ENCODE measurements at regions not wholly inside any gene's neighbourhood (a gene's known extent, or its start where the extent isn't known, plus 50 kb on each side); places are given as distances from the start of the nearest gene placed in this dataset.

DNA sequence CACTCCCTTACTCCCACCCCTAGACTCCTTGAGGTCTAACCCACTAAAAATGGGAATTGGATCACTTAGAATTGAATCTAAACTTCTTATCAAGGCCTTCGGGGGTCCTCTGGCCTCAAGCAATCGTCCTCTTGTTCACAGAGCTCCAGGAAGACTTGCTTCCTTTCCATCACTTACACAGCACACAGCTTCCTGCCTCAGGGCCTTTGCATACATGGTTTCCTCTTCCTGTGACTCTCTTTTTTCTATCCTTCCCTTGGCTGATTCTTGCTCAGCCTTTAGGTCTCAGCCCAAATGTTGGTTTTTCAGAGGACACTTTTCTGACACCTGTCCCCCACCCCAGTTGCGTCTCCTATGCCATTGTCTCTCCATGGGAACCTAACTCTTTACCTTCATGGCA is 50.0 kb upstream of the ALDH1B1 start:
- H3K4me1 ChIP-seq (ENCODE audit: insufficient read depth, low read length, poor library complexity, severe bottlenecking), result no peaks in the 10 kb centered on the region
- no peaks in the 10 kb centered on the region for H3K36me3 ChIP-seq (ENCODE audit: insufficient read depth, low read length)

GRCh38 chr9:38342096-38342495 is 50.4 kb upstream of the ALDH1B1 start:
- no peak overlapping the region for H3K9ac ChIP-seq (ENCODE audit: low read depth, low read length, poor library complexity, severe bottlenecking)
- no peaks in the 10 kb centered on the region for H4K20me1 ChIP-seq (ENCODE audit: insufficient read depth, low read length, poor library complexity, severe bottlenecking)
- H3K9me3 ChIP-seq (ENCODE audit: insufficient read depth, low read depth, low read length), result no peaks in the 10 kb centered on the region
- H3K9me2 ChIP-seq (replicated peaks; ENCODE audit: low read depth, low read length), result no peaks in the 10 kb centered on the region
- H3K4me2 ChIP-seq (ENCODE audit: low read depth, low read length, poor library complexity, severe bottlenecking), result no peak overlapping the region
- H3K27me3 ChIP-seq (ENCODE audit: insufficient read depth, low read length, poor library complexity, severe bottlenecking), result no peaks in the 10 kb centered on the region
- no peak overlapping the region for H3K4me3 ChIP-seq (ENCODE audit: low read length, poor library complexity, severe bottlenecking)
- no peak overlapping the region for H2AFZ ChIP-seq (ENCODE audit: low read length)
- no peaks in the 10 kb centered on the region for H3K4me1 ChIP-seq (ENCODE audit: insufficient read depth, low read length, poor library complexity, severe bottlenecking)
- H3F3A ChIP-seq (ENCODE audit: low read depth), result no peaks in the 10 kb centered on the region
- TF ChIP-seq, protein P1, sequence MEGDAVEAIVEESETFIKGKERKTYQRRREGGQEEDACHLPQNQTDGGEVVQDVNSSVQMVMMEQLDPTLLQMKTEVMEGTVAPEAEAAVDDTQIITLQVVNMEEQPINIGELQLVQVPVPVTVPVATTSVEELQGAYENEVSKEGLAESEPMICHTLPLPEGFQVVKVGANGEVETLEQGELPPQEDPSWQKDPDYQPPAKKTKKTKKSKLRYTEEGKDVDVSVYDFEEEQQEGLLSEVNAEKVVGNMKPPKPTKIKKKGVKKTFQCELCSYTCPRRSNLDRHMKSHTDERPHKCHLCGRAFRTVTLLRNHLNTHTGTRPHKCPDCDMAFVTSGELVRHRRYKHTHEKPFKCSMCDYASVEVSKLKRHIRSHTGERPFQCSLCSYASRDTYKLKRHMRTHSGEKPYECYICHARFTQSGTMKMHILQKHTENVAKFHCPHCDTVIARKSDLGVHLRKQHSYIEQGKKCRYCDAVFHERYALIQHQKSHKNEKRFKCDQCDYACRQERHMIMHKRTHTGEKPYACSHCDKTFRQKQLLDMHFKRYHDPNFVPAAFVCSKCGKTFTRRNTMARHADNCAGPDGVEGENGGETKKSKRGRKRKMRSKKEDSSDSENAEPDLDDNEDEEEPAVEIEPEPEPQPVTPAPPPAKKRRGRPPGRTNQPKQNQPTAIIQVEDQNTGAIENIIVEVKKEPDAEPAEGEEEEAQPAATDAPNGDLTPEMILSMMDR (conservative IDR thresholded peaks at IDR 0.05; ENCODE audit: low read length), result no peak
- TF ChIP-seq EZH2phosphoT487 (IDR thresholded peaks at IDR 0.05; ENCODE audit: borderline replicate concordance), result no peak
- no peaks in the 10 kb centered on the region for H3K36me3 ChIP-seq (ENCODE audit: insufficient read depth, low read length)
- H3K79me2 ChIP-seq (ENCODE audit: insufficient read depth, low read length), result no peaks in the 10 kb centered on the region

More for the DNA sequence above, 50.0 kb upstream of the ALDH1B1 start:
- H3K9ac ChIP-seq (ENCODE audit: low read depth, low read length, poor library complexity, severe bottlenecking), result no peak overlapping the region
- H3K4me2 ChIP-seq (ENCODE audit: low read depth, low read length, poor library complexity, severe bottlenecking), result no peak overlapping the region
- H3K79me2 ChIP-seq (ENCODE audit: insufficient read depth, low read length), result no peaks in the 10 kb centered on the region
- no peaks in the 10 kb centered on the region for H3F3A ChIP-seq (ENCODE audit: low read depth)
- no peaks in the 10 kb centered on the region for H4K20me1 ChIP-seq (ENCODE audit: insufficient read depth, low read length, poor library complexity, severe bottlenecking)
- no peaks in the 10 kb centered on the region for H3K27me3 ChIP-seq (ENCODE audit: insufficient read depth, low read length, poor library complexity, severe bottlenecking)
- no peak overlapping the region for H3K4me3 ChIP-seq (ENCODE audit: low read length, poor library complexity, severe bottlenecking)
- no peak overlapping the region for H2AFZ ChIP-seq (ENCODE audit: low read length)
- TF ChIP-seq EZH2phosphoT487 (IDR thresholded peaks at IDR 0.05; ENCODE audit: borderline replicate concordance), result no peak
- H3K9me2 ChIP-seq (replicated peaks; ENCODE audit: low read depth, low read length), result no peaks in the 10 kb centered on the region
- H3K9me3 ChIP-seq (ENCODE audit: insufficient read depth, low read depth, low read length), result no peaks in the 10 kb centered on the region

DNA sequence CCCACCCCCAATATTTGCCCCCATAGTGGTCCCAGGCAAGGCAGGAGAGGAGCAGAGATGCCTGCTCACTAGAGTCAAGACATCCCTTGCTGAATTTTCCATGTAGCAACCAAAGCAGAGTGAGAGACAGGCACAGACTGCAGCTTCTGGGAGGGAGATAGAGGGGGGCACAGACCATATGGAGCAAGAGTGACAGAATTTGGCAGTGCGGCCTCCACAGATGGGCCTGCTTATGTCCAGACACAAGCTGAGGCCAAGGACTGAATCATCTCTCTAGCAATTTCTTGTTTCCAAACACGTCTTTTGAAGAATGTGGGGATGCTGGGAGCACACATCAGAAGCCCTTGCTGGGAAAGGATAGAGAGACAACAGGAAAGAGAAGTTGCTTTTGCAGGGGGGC is 53.0 kb upstream of the ALDH1B1 start:
- no peaks in the 10 kb centered on the region for H3K36me3 ChIP-seq (ENCODE audit: insufficient read depth, low read length)
- H3K4me1 ChIP-seq (ENCODE audit: insufficient read depth, low read length, poor library complexity, severe bottlenecking), result no peaks in the 10 kb centered on the region
- H3K9ac ChIP-seq (ENCODE audit: low read depth, low read length, poor library complexity, severe bottlenecking), result no peak overlapping the region
- no peaks in the 10 kb centered on the region for H3K79me2 ChIP-seq (ENCODE audit: insufficient read depth, low read length)
- no peaks in the 10 kb centered on the region for H3F3A ChIP-seq (ENCODE audit: low read depth)
- H3K4me3 ChIP-seq (ENCODE audit: low read length, poor library complexity, severe bottlenecking), result no peak overlapping the region
- H3K27me3 ChIP-seq (ENCODE audit: insufficient read depth, low read length, poor library complexity, severe bottlenecking), result no peaks in the 10 kb centered on the region
- H4K20me1 ChIP-seq (ENCODE audit: insufficient read depth, low read length, poor library complexity, severe bottlenecking), result no peaks in the 10 kb centered on the region
- H3K4me2 ChIP-seq (ENCODE audit: low read depth, low read length, poor library complexity, severe bottlenecking), result no peak overlapping the region
- H3K9me3 ChIP-seq (ENCODE audit: insufficient read depth, low read depth, low read length), result no peaks in the 10 kb centered on the region
- TF ChIP-seq EZH2phosphoT487 (IDR thresholded peaks at IDR 0.05; ENCODE audit: borderline replicate concordance), result no peak
- TF ChIP-seq, protein P1 (conservative IDR thresholded peaks at IDR 0.05; ENCODE audit: low read length), result no peak
- H3K9me2 ChIP-seq (replicated peaks; ENCODE audit: low read depth, low read length), result no peaks in the 10 kb centered on the region
- no peak overlapping the region for H2AFZ ChIP-seq (ENCODE audit: low read length)

- H3K4me1 ChIP-seq (ENCODE audit: insufficient read depth, low read length, poor library complexity, severe bottlenecking), result no peaks in the 10 kb centered on the region
- no peak overlapping the region for H2AFZ ChIP-seq (ENCODE audit: low read length)
- H3F3A ChIP-seq (ENCODE audit: low read depth), result no peaks in the 10 kb centered on the region
- TF ChIP-seq, protein P1 (conservative IDR thresholded peaks at IDR 0.05; ENCODE audit: low read length), result no peak
- TF ChIP-seq EZH2phosphoT487 (IDR thresholded peaks at IDR 0.05; ENCODE audit: borderline replicate concordance), result no peak
- no peaks in the 10 kb centered on the region for H3K9me3 ChIP-seq (ENCODE audit: insufficient read depth, low read depth, low read length)
- no peaks in the 10 kb centered on the region for H3K79me2 ChIP-seq (ENCODE audit: insufficient read depth, low read length)
- no peak overlapping the region for H3K9ac ChIP-seq (ENCODE audit: low read depth, low read length, poor library complexity, severe bottlenecking)
- H3K36me3 ChIP-seq (ENCODE audit: insufficient read depth, low read length), result no peaks in the 10 kb centered on the region
- no peaks in the 10 kb centered on the region for H4K20me1 ChIP-seq (ENCODE audit: insufficient read depth, low read length, poor library complexity, severe bottlenecking)
- no peak overlapping the region for H3K4me2 ChIP-seq (ENCODE audit: low read depth, low read length, poor library complexity, severe bottlenecking)
- no peak overlapping the region for H3K4me3 ChIP-seq (ENCODE audit: low read length, poor library complexity, severe bottlenecking)
- no peaks in the 10 kb centered on the region for H3K9me2 ChIP-seq (replicated peaks; ENCODE audit: low read depth, low read length)
- no peaks in the 10 kb centered on the region for H3K27me3 ChIP-seq (ENCODE audit: insufficient read depth, low read length, poor library complexity, severe bottlenecking)
Observed at GRCh38 chr9:38339087-38339486, 53.4 kb upstream of the ALDH1B1 start.

Measured in Loucy (cell line).